ENCODE measurements at regions not wholly inside any gene's neighbourhood (a gene's known extent, or its start where the extent isn't known, plus 50 kb on each side); places are given as distances from the start of the nearest gene placed in this dataset.

DNA sequence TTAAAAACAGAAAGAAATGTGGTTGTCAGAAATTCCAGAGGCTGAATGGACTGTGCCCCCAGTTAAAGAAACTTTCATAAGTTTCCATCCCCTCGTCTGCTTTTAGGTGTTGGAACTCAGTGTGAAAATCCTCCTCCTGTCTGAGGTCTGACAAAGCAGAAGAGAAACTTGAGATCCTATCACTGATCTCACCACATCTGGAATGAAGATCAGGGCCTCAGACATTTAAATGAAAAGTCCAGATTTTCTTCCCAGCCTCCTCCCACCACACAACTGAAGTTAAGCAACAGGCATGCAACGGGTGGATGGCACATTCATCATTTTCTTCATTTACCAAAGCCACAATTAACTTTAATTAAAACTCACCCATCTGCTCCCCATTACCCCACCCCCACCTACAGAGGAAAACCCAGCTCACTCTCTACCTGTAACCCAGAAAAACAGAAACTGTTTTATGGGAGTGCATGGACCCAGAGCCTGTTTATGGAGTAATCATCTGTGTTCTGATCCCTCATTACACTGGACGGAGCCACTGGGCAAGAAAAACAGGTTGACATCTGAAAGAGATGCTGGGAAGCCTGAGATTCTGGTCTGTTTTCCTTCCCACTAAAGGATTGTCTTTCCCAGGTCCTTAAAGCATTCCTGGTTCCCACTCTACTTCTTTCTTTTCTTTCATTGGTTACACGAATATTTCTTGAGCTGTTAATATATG lies 58.1 kb upstream of the HOPX start:
- H3K4me3 ChIP-seq (ENCODE audit: low read depth, low read length) = no peak overlapping the region
- Mint-ChIP-seq H3K27me3 (ENCODE audit: insufficient read depth, unreplicated experiment) (no peaks in the 10 kb centered on the region), H3K36me3 (ENCODE audit: insufficient read depth, unreplicated experiment) (peaks cover 6% of the 10 kb centered on the region), H3K27ac (ENCODE audit: unreplicated experiment) (no peak overlapping the region), H3K4me1 (ENCODE audit: low read depth, unreplicated experiment) (peaks cover 16% of the 10 kb centered on the region), H3K9me3 (ENCODE audit: unreplicated experiment) (peaks cover 13% of the 10 kb centered on the region), H3K4me3 (ENCODE audit: unreplicated experiment) (no peak overlapping the region)
- BruUV-seq (replicated peaks) = no TSS peak
- H3K27me3 ChIP-seq (replicated peaks; ENCODE audit: control insufficient read depth, insufficient read depth, low read length) = no peaks in the 10 kb centered on the region
- TF ChIP-seq, protein P1, sequence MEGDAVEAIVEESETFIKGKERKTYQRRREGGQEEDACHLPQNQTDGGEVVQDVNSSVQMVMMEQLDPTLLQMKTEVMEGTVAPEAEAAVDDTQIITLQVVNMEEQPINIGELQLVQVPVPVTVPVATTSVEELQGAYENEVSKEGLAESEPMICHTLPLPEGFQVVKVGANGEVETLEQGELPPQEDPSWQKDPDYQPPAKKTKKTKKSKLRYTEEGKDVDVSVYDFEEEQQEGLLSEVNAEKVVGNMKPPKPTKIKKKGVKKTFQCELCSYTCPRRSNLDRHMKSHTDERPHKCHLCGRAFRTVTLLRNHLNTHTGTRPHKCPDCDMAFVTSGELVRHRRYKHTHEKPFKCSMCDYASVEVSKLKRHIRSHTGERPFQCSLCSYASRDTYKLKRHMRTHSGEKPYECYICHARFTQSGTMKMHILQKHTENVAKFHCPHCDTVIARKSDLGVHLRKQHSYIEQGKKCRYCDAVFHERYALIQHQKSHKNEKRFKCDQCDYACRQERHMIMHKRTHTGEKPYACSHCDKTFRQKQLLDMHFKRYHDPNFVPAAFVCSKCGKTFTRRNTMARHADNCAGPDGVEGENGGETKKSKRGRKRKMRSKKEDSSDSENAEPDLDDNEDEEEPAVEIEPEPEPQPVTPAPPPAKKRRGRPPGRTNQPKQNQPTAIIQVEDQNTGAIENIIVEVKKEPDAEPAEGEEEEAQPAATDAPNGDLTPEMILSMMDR (IDR thresholded peaks at IDR 0.05; ENCODE audit: insufficient read depth in 1 of 2, low read depth in 1 of 2, low read length in 1 of 2, severe bottlenecking in 1 of 2, unreplicated experiment in 1 of 2) = no peak
- ChIA-PET CTCF (no interaction called here), POLR2A (no interaction called here)
- no peaks in the 10 kb centered on the region for H3K36me3 ChIP-seq (ENCODE audit: control insufficient read depth, insufficient read depth, low read length)
- H3K9me3 ChIP-seq = no peaks in the 10 kb centered on the region
- DNase-seq = no peak
- peaks cover 23% of the 10 kb centered on the region for H3K4me1 ChIP-seq
- intact Hi-C loops (cut with micrococcal nuclease; ENCODE audit: unreplicated experiment) = no loop called here

GRCh38 chr4:56737666-56738065 lies 56.6 kb upstream of the HOPX start:
- TF ChIP-seq, protein P1 (IDR thresholded peaks at IDR 0.05; ENCODE audit: insufficient read depth in 1 of 2, low read depth in 1 of 2, low read length in 1 of 2, severe bottlenecking in 1 of 2, unreplicated experiment in 1 of 2) = no peak
- no peaks in the 10 kb centered on the region for H3K9me3 ChIP-seq
- H3K9me3 Mint-ChIP-seq (ENCODE audit: unreplicated experiment) = peaks cover 13% of the 10 kb centered on the region
- H3K36me3 ChIP-seq (ENCODE audit: control insufficient read depth, insufficient read depth, low read length) = no peaks in the 10 kb centered on the region
- no peaks in the 10 kb centered on the region for H3K27me3 Mint-ChIP-seq (ENCODE audit: insufficient read depth, unreplicated experiment)
- no peak overlapping the region for H3K4me3 ChIP-seq (ENCODE audit: low read depth, low read length)
- H3K4me3 Mint-ChIP-seq (ENCODE audit: unreplicated experiment) = no peak overlapping the region
- peaks cover 6% of the 10 kb centered on the region for H3K36me3 Mint-ChIP-seq (ENCODE audit: insufficient read depth, unreplicated experiment)
- no peak overlapping the region for H3K27ac Mint-ChIP-seq (ENCODE audit: unreplicated experiment)
- ChIA-PET CTCF (no interaction called here), POLR2A (no interaction called here)
- intact Hi-C loops (cut with micrococcal nuclease; ENCODE audit: unreplicated experiment) = no loop called here
- H3K4me1 ChIP-seq = peaks cover 9% of the 10 kb centered on the region
- no TSS peak for BruUV-seq (replicated peaks)
- H3K27me3 ChIP-seq (replicated peaks; ENCODE audit: control insufficient read depth, insufficient read depth, low read length) = no peaks in the 10 kb centered on the region
- peaks cover 15% of the 10 kb centered on the region for H3K4me1 Mint-ChIP-seq (ENCODE audit: low read depth, unreplicated experiment)
- DNase-seq = no peak

GRCh38 chr4:56733352-56733751 lies 52.3 kb upstream of the HOPX start:
- POLR2A ChIA-PET = no interaction called here
- Histone ChIP-seq H3K4me1 (peaks cover 9% of the 10 kb centered on the region), H3K27me3 (replicated peaks; ENCODE audit: control insufficient read depth, insufficient read depth, low read length) (no peaks in the 10 kb centered on the region), H3K4me3 (ENCODE audit: low read depth, low read length) (no peak overlapping the region), H3K36me3 (ENCODE audit: control insufficient read depth, insufficient read depth, low read length) (no peaks in the 10 kb centered on the region), H3K9me3 (no peaks in the 10 kb centered on the region)
- H3K27me3 Mint-ChIP-seq (ENCODE audit: insufficient read depth, unreplicated experiment) = no peaks in the 10 kb centered on the region
- TF ChIP-seq, protein P1 (IDR thresholded peaks at IDR 0.05; ENCODE audit: insufficient read depth in 1 of 2, low read depth in 1 of 2, low read length in 1 of 2, severe bottlenecking in 1 of 2, unreplicated experiment in 1 of 2) = no peak
- BruUV-seq (replicated peaks) = no TSS peak
- H3K4me1 Mint-ChIP-seq (ENCODE audit: low read depth, unreplicated experiment) = peaks cover 22% of the 10 kb centered on the region
- H3K9me3 Mint-ChIP-seq (ENCODE audit: unreplicated experiment) = peaks cover 13% of the 10 kb centered on the region
- no peak overlapping the region for H3K4me3 Mint-ChIP-seq (ENCODE audit: unreplicated experiment)
- no peak overlapping the region for H3K27ac Mint-ChIP-seq (ENCODE audit: unreplicated experiment)
- DNase-seq = no peak
- no peaks in the 10 kb centered on the region for H3K36me3 Mint-ChIP-seq (ENCODE audit: insufficient read depth, unreplicated experiment)
- CTCF ChIA-PET = no interaction called here
- intact Hi-C loops (cut with micrococcal nuclease; ENCODE audit: unreplicated experiment) = no loop called here

Data from Caco-2 (cell line).